ENCODE measurements at regions not wholly inside any gene's neighbourhood (a gene's known extent, or its start where the extent isn't known, plus 50 kb on each side); places are given as distances from the start of the nearest gene placed in this dataset.

GRCh38 chr17:13086142-13086769, 68.4 kb upstream of the ELAC2 start:
- FAIRE-seq (no peak), DNase-seq (ENCODE audit: low read depth in 1 of 2, low spot score in 2 of 2) (no peak)
- H3K4ac ChIP-seq (replicated peaks; ENCODE audit: insufficient read length, low read depth, low read length): no peak overlapping the region
- no peaks in the 10 kb centered on the region for H3K27me3 ChIP-seq (replicated peaks in 1 of 4; ENCODE audit: control insufficient read depth in 3 of 4, extremely low read depth in 1 of 4, insufficient read depth in 3 of 4, low read length in 3 of 4)
- CTCF ChIA-PET (ENCODE audit: partially characterized antibody): interaction anchor here (1.2 to 3.1 kb wide), 2 partner anchors 10 to 55 kb away, joined by 3 to 17 read pairs; no protein-coding TSS in a partner anchor
- no peak overlapping the region for H4K91ac ChIP-seq (replicated peaks; ENCODE audit: insufficient read length, low read length)
- H3K9ac ChIP-seq (replicated peaks in 1 of 4; ENCODE audit: extremely low read depth in 1 of 4, low read depth in 3 of 4, low read length in 3 of 4): no peak overlapping the region
- H3K4me2 ChIP-seq (ENCODE audit: insufficient read depth in 1 of 2, low read depth in 2 of 2, low read length in 2 of 2): no peak overlapping the region
- no peak overlapping the region for H3K14ac ChIP-seq (ENCODE audit: insufficient read length)
- POLR2A ChIA-PET (ENCODE audit: partially characterized antibody): no interaction called here
- H3K23ac ChIP-seq (ENCODE audit: insufficient read length): no peak overlapping the region
- no peak overlapping the region for H3K27ac ChIP-seq (ENCODE audit: low read depth, low read length)
- H4K20me1 ChIP-seq (replicated peaks in 1 of 2; ENCODE audit: control insufficient read depth in 1 of 2, insufficient read depth in 2 of 2, low read length in 2 of 2): no peaks in the 10 kb centered on the region
- no peak overlapping the region for H2BK120ac ChIP-seq (replicated peaks; ENCODE audit: low read depth, low read length)
- no peak overlapping the region for H4K8ac ChIP-seq (ENCODE audit: extremely low read depth, insufficient read depth, low read length)
- no peak overlapping the region for H2BK15ac ChIP-seq (ENCODE audit: low read length)
- no peak overlapping the region for H2AK5ac ChIP-seq (ENCODE audit: low read depth, low read length)
- WGBS, 2 experiments (ENCODE audit: extremely low coverage in 1 of 2, insufficient coverage in 1 of 2, insufficient read length in 1 of 2, insufficient replicate concordance in 2 of 2, low coverage in 1 of 2, low lambda C conversion rate in 2 of 2, missing lambda C conversion rate in 1 of 2): 90% methylated on average over 11 of the region's 11 CpGs; no CpG with 5 or more reads in 1 of the 2 experiments
- H3K18ac ChIP-seq (ENCODE audit: extremely low read depth, low read length): no peak overlapping the region
- H2BK5ac ChIP-seq (ENCODE audit: low read depth, low read length): no peak overlapping the region
- no peaks in the 10 kb centered on the region for H3K36me3 ChIP-seq (ENCODE audit: control insufficient read depth in 2 of 4, insufficient read depth in 4 of 4, low read length in 3 of 4)
- H2BK20ac ChIP-seq (ENCODE audit: low read length): no peak overlapping the region
- H2BK12ac ChIP-seq (ENCODE audit: low read depth, low read length): no peak overlapping the region
- H3K56ac ChIP-seq (replicated peaks; ENCODE audit: insufficient read length, low read depth, low read length): no peak overlapping the region
- no peaks in the 10 kb centered on the region for H3K9me3 ChIP-seq (ENCODE audit: insufficient read depth in 2 of 2, low read depth in 1 of 2, low read length in 1 of 2)
- no peak overlapping the region for H3K4me3 ChIP-seq (ENCODE audit: extremely low read depth in 1 of 4, insufficient read depth in 2 of 4, low read depth in 3 of 4, low read length in 4 of 4)
- no peaks in the 10 kb centered on the region for H3K4me1 ChIP-seq (replicated peaks in 1 of 4; ENCODE audit: control insufficient read depth in 3 of 4, insufficient read depth in 4 of 4, low read length in 3 of 4)
- H3K79me1 ChIP-seq (ENCODE audit: low read depth, low read length): no peaks in the 10 kb centered on the region
- no peaks in the 10 kb centered on the region for H3K79me2 ChIP-seq (ENCODE audit: control insufficient read depth in 1 of 2, insufficient read depth in 2 of 2, low read length in 2 of 2)
- no peak overlapping the region for H4K5ac ChIP-seq (ENCODE audit: insufficient read length, low read depth, low read length)
- H2AFZ ChIP-seq (ENCODE audit: low read length): no peak overlapping the region
- no peaks in the 10 kb centered on the region for H3K23me2 ChIP-seq (ENCODE audit: low read depth, low read length)
- TF ChIP-seq SIX5 (IDR thresholded peaks at IDR 0.05; ENCODE audit: low read depth, low read length) (no peak), TBP (IDR thresholded peaks at IDR 0.05; ENCODE audit: low read depth, low read length) (no peak), NANOG (IDR thresholded peaks at IDR 0.05; ENCODE audit: insufficient read depth, low read depth, low read length, poor library complexity, severe bottlenecking) (no peak), JUN (IDR thresholded peaks at IDR 0.05; ENCODE audit: low read depth, low read length) (no peak), POLR2A (IDR thresholded peaks at IDR 0.05; ENCODE audit: control extremely low read depth in 1 of 2, low read depth in 2 of 2, low read length in 2 of 2) (no peak), EZH2 (IDR thresholded peaks at IDR 0.05; ENCODE audit: low read depth, low read length, severe bottlenecking) (no peak), ATF3 (IDR thresholded peaks at IDR 0.05; ENCODE audit: insufficient read depth, low read depth, low read length) (no peak), FOSL1 (IDR thresholded peaks at IDR 0.05; ENCODE audit: insufficient read depth, low read depth, low read length) (no peak), ASH2L (IDR thresholded peaks at IDR 0.05; ENCODE audit: low read length) (no peak), TEAD4 (IDR thresholded peaks at IDR 0.05; ENCODE audit: low read depth, low read length) (no peak), SP2 (IDR thresholded peaks at IDR 0.05; ENCODE audit: low read length) (no peak), USF2 (IDR thresholded peaks at IDR 0.05; ENCODE audit: low read length) (no peak), CHD1 (IDR thresholded peaks at IDR 0.05; ENCODE audit: low read depth, low read length) (no peak), SIRT6 (IDR thresholded peaks at IDR 0.05; ENCODE audit: low read length) (no peak)
